ENCODE measurements at regions not wholly inside any gene's neighbourhood (a gene's known extent, or its start where the extent isn't known, plus 50 kb on each side); places are given as distances from the start of the nearest gene placed in this dataset.

DNA sequence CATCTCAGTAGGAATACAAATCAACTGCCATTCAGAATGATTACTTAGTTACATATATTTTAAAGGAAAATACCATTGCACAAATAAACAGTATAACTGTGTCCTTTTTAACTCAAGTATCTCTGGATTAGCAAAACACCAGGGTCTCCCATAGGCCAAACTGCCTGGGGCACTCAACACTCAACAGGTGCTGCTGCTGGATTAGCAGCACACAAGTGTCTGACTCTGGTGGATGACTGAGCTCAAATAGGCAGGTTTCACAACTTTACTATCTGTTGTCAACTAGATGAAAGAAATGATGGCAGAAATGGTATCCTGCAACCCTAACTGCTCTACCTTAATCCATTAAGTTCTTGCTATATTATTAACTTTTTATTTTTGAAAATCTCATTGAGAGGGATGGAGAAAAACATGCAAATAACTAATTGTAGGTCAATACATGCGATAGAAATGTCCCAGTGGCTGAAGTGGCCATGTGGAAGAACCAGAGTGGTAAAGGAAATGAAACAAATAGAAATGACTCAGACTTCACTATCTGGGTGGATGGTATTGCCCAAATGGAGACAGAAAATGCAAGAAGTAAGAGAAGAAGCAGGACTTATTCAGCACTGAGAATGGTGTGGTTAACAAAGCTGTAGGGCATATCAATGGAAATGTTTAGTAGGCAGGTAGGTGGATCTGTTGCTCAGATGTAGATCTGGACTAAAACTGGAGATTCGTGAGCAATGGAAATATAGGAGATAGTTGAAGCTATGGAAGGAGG, 90.8 kb upstream of the CCDC190 start (continued):
- TF ChIP-seq CTCF (IDR thresholded peaks at IDR 0.05; ENCODE audit: control extremely low read depth in 1 of 3, insufficient read depth in 1 of 3, low read depth in 1 of 3, low read length in 3 of 3) (no peak), SIX5 (IDR thresholded peaks at IDR 0.05; ENCODE audit: low read depth, low read length) (no peak)
